Large intestine (tissue), 3 donors: ENCODE measurements at regions not wholly inside any gene's neighbourhood (a gene's known extent, or its start where the extent isn't known, plus 50 kb on each side); places are given as distances from the start of the nearest gene placed in this dataset.
"Not testable (repeated sequence)": the region's sequence is repeated elsewhere in the genome, so short reads cannot be mapped to it uniquely, and the experiment has no call there.

ENCODE experiments used
- DNase-seq, 2 donors: peaks; one replicate each; pipeline versions ENCODE4 v3.0.0 to v3.0.0-alpha.2; 2013
- H3K27ac ChIP-seq: one replicate; pipeline ENCODE4 v1.5.1; 2013; ENCODE audit warnings: low read length
- H3K27me3 ChIP-seq: 2 replicates; pipeline ENCODE4 v1.6.1; 2013; ENCODE audit warnings: low read length; ENCODE audit not compliant: control insufficient read depth, insufficient read depth
- H3K36me3 ChIP-seq: 2 replicates; pipeline ENCODE4 v1.6.1; 2013; ENCODE audit warnings: low read length; ENCODE audit not compliant: control insufficient read depth, insufficient read depth
- H3K4me1 ChIP-seq: one replicate; pipeline ENCODE4 v1.6.1; 2013; ENCODE audit warnings: low read length; ENCODE audit not compliant: control insufficient read depth, insufficient read depth
- H3K4me3 ChIP-seq: one replicate; pipeline ENCODE4 v1.5.1; 2013; ENCODE audit warnings: low read length
- H3K9me3 ChIP-seq: one replicate; pipeline ENCODE4 v1.6.1; 2013; ENCODE audit warnings: mild to moderate bottlenecking, low read depth, low read length, moderate library complexity; ENCODE audit not compliant: control insufficient read depth
- WGBS: methylation state at CpG from one replicate; pipeline ENCODE4 v1.1.5; 2013; ENCODE audit warnings: low lambda C conversion rate; ENCODE audit not compliant: insufficient coverage; 5-methylcytosine and 5-hydroxymethylcytosine counted together

- Histone ChIP-seq H3K9me3 (no peaks in the 10 kb centered on the region), H3K27me3 (no peaks in the 10 kb centered on the region), H3K4me1 (no peaks in the 10 kb centered on the region), H3K27ac (no peak overlapping the region), H3K4me3 (no peak overlapping the region), H3K36me3 (no peaks in the 10 kb centered on the region)
- no CpG with 5 or more reads among the region's 5 CpGs for WGBS
- DNase-seq: no peak
Measured at GRCh38 chr4:57764856-57765255, 654.7 kb upstream of the IGFBP7 start.

- Histone ChIP-seq H3K36me3 (no peaks in the 10 kb centered on the region), H3K4me3 (no peak overlapping the region), H3K4me1 (no peaks in the 10 kb centered on the region), H3K27ac (no peak overlapping the region), H3K9me3 (no peaks in the 10 kb centered on the region), H3K27me3 (no peaks in the 10 kb centered on the region)
- DNase-seq: no peak
- 100% methylated on average over 1 of the region's 2 CpGs for WGBS
Measured at GRCh38 chr4:57763070-57763469, 652.9 kb upstream of the IGFBP7 start.

DNA sequence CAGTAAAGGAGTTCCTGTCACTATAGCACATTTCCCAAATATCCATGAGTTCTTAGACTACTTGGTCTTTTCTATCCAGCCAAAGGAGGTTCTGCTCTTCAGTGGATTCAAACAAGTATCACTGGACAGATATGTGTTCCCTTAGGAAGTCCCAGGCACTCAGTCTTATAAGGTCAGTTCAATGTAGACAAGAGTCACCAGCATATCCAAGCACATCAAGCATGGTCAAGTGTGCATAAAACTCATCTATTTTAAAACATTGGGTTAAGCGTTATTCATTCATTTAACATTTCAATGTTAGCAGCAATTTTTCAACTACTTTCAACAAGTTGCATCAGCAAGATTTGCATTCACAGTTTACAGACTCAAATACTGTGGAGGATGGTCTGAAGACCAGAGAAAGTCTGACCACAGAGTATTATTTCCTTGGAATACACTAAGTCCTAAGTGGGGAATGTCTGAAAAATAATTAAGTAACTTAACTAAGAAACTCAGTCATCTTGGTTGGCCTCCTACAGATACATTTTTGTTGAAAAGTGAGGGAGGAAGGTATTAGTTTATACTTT is 630.5 kb upstream of the IGFBP7 start:
- no peak overlapping the region for H3K27ac ChIP-seq
- H3K9me3 ChIP-seq: no peaks in the 10 kb centered on the region
- no peaks in the 10 kb centered on the region for H3K36me3 ChIP-seq
- no peaks in the 10 kb centered on the region for H3K4me1 ChIP-seq
- H3K27me3 ChIP-seq: no peaks in the 10 kb centered on the region
- no peak overlapping the region for H3K4me3 ChIP-seq
- no peak for DNase-seq
- no CpG with 5 or more reads among the region's 1 CpG for WGBS

DNA sequence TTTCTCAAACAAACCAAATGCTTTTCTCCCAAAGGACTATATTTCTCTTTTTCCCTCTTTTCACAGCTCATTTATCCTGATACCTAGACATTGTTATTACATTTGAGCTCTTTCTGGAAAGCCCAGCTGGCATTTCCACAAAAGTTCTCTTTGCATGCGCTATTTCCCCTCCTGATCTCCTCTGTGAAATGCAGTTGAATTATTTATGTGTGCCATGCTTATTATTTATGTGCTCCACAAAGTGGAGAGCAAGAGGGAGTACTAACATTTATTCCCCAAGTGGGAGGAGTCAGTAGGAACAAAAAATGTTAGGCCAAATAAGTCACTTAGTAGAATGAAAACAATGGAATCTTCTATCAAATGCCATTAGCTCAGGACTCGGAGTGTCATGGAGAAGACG is 626.6 kb upstream of the IGFBP7 start:
- WGBS: no CpG with 5 or more reads among the region's 3 CpGs
- Histone ChIP-seq H3K4me3 (no peak overlapping the region), H3K27ac (no peak overlapping the region), H3K9me3 (no peaks in the 10 kb centered on the region), H3K4me1 (no peaks in the 10 kb centered on the region), H3K27me3 (no peaks in the 10 kb centered on the region), H3K36me3 (no peaks in the 10 kb centered on the region)
- DNase-seq: no peak

DNA sequence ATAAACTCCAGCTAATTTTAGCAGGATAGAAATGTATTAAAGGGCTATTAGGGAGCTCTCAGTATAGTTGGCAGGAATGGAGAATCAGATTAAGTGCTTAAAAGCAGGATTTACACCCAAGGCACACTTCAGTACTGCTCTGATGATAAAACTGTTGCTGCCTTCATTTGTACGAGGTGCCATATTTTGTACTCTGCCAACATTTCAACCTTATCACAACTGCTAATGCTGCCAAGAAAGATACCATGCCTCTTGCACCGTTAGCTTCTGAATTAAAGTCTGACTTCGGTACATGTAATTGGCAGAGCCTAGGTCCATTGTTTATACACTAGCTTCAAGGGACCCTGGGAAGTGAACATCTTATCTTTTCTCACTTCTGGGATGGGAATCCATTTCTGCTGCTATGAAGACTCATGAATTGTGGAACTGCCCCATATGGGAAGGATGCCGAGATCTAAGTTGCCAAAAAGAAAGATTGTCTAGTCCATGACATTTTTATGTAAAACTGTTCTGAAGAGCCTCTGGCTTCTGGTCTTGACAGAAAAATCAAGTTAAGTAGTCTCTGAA is 624.0 kb upstream of the IGFBP7 start:
- Histone ChIP-seq H3K4me1 (no peaks in the 10 kb centered on the region), H3K27ac (no peak overlapping the region), H3K4me3 (no peak overlapping the region), H3K36me3 (no peaks in the 10 kb centered on the region), H3K27me3 (no peaks in the 10 kb centered on the region), H3K9me3 (peaks cover 6% of the 10 kb centered on the region)
- 90% methylated on average over 2 of the region's 4 CpGs for WGBS
- no peak for DNase-seq

GRCh38 chr4:57729775-57730570 is 619.8 kb upstream of the IGFBP7 start:
- H3K27ac ChIP-seq, H3K27me3 ChIP-seq, H3K4me1 ChIP-seq, H3K9me3 ChIP-seq, H3K4me3 ChIP-seq, DNase-seq, H3K36me3 ChIP-seq: not testable (repeated sequence)
- no CpG with 5 or more reads among the region's 33 CpGs for WGBS

GRCh38 chr4:57726154-57726553 is 616.0 kb upstream of the IGFBP7 start:
- WGBS: no CpG with 5 or more reads among the region's 2 CpGs
- Histone ChIP-seq H3K36me3 (no peaks in the 10 kb centered on the region), H3K27ac (no peak overlapping the region), H3K27me3 (no peaks in the 10 kb centered on the region), H3K4me1 (no peaks in the 10 kb centered on the region), H3K9me3 (peaks cover 6% of the 10 kb centered on the region), H3K4me3 (no peak overlapping the region)
- DNase-seq: no peak

DNA sequence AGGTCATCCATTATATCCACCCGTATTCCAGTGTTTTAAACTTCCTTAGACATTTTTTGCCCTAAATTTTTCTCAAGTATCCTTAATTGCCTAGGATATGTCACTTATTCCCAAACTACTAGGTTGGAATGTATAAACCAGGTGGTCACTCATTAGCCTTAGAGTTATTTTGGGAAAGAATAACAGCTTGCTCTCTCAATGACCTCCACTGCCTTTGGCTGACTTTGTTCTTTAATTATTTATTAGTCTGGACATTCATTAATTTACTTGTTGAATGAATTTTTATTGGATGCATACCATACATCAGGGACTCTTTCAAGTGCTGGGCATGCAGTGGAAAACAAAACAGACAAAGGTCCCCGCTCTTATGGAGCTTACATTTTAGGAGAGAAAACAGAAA is 609.3 kb upstream of the IGFBP7 start:
- H3K4me3 ChIP-seq: no peak overlapping the region
- no peaks in the 10 kb centered on the region for H3K4me1 ChIP-seq
- H3K9me3 ChIP-seq: no peaks in the 10 kb centered on the region
- 33% methylated on average over 2 of the region's 2 CpGs for WGBS
- no peak for DNase-seq
- H3K36me3 ChIP-seq: no peaks in the 10 kb centered on the region
- no peak overlapping the region for H3K27ac ChIP-seq
- H3K27me3 ChIP-seq: no peaks in the 10 kb centered on the region

GRCh38 chr4:57714313-57714712 is 604.1 kb upstream of the IGFBP7 start:
- not testable (repeated sequence) for H3K27ac ChIP-seq, DNase-seq, H3K4me3 ChIP-seq, H3K4me1 ChIP-seq, H3K27me3 ChIP-seq, H3K9me3 ChIP-seq, H3K36me3 ChIP-seq
- WGBS: no CpG with 5 or more reads among the region's 10 CpGs

GRCh38 chr4:57710053-57710452 is 599.9 kb upstream of the IGFBP7 start:
- Histone ChIP-seq H3K4me1 (no peaks in the 10 kb centered on the region), H3K9me3 (peaks cover 2% of the 10 kb centered on the region), H3K36me3 (no peaks in the 10 kb centered on the region), H3K27ac (no peak overlapping the region), H3K4me3 (no peak overlapping the region), H3K27me3 (no peaks in the 10 kb centered on the region)
- no CpG with 5 or more reads among the region's 2 CpGs for WGBS
- no peak for DNase-seq

- H3K27me3 ChIP-seq: no peaks in the 10 kb centered on the region
- H3K9me3 ChIP-seq: no peaks in the 10 kb centered on the region
- H3K27ac ChIP-seq: no peak overlapping the region
- no peak overlapping the region for H3K4me3 ChIP-seq
- no peaks in the 10 kb centered on the region for H3K4me1 ChIP-seq
- DNase-seq: no peak
- H3K36me3 ChIP-seq: no peaks in the 10 kb centered on the region
- no CpG with 5 or more reads among the region's 1 CpG for WGBS
Measured at GRCh38 chr4:57691370-57691769, 581.2 kb upstream of the IGFBP7 start.
